HCT116 (cell line): ENCODE measurements at regions not wholly inside any gene's neighbourhood (a gene's known extent, or its start where the extent isn't known, plus 50 kb on each side); places are given as distances from the start of the nearest gene placed in this dataset.

Source experiments
- ATAC-seq: fragments of 200-7000 bp; cut with Tn5 transposase; 2 replicates; pipeline ENCODE4 v1.9.1; 2020; ENCODE audit warnings: mild to moderate bottlenecking, moderate library complexity
- BruUV-seq: library from RNA; stranded (reverse); fragments of 400-500 nt; replicated peaks from 2 replicates; lab custom pipeline; 2021; lab: Mats Ljungman, UMichigan
- CTCF ChIA-PET: fragments of 300-600 bp; sonication (Branson Sonifier 250); formaldehyde crosslinking; loops from one replicate; lab custom pipeline; 2021; ENCODE audit warnings: antibody characterized with exemption; lab: Charles Lee
- POLR2A ChIA-PET: fragments of 300-600, 350-600 bp; sonication (Branson Sonifier 250); formaldehyde crosslinking; loops from one replicate; lab custom pipeline; 2021; ENCODE audit warnings: antibody characterized with exemption; lab: Charles Lee
- RAD21 ChIA-PET, 2 experiments: fragments of 300-600 bp; sonication (Branson Sonifier 250); formaldehyde crosslinking; loops; one replicate each; lab custom pipeline; 2023; ENCODE audit warnings: low total read pairs in 2 of 2; ENCODE audit not compliant: uncharacterized antibody in 2 of 2, unreplicated experiment in 2 of 2, low non-redundant PET in 1 of 2; lab: Charles Lee
- DNase-seq: peaks from one replicate; pipeline ENCODE4 v3.0.0-alpha.2; 2010; ENCODE audit warnings: low read depth, low spot score
- H2AFZ ChIP-seq: fragments of 200-600 bp; shearing (Covaris generic), sonication (generic); 2 replicates; pipeline ENCODE4 v1.6.1; 2017; ENCODE audit warnings: low read depth, mixed run types, mixed read lengths, antibody characterized with exemption, low read length; ENCODE audit not compliant: poor library complexity, severe bottlenecking
- H3K27ac ChIP-seq: 2 replicates; pipeline ENCODE4 v1.5.1; 2012; ENCODE audit warnings: low read depth, low read length
- H3K27me3 ChIP-seq: fragments of 200-600 bp; sonication (generic); 2 replicates; pipeline ENCODE4 v1.6.1; 2016; ENCODE audit warnings: mixed run types, low read length, mixed read lengths; ENCODE audit not compliant: insufficient read depth
- H3K36me3 ChIP-seq, 2 experiments: fragments of 200-500 bp in 1 of 2; fragments of 200-600 bp in 1 of 2; sonication (Bioruptor generic) in 1 of 2; sonication (generic) in 1 of 2; 2 replicates each; pipeline versions ENCODE4 v1.5.1 to v1.6.1; 2014 to 2016; ENCODE audit warnings: low read length in 2 of 2, inconsistent platforms in 1 of 2, mixed read lengths in 1 of 2, mixed run types in 1 of 2; ENCODE audit not compliant: insufficient read depth in 2 of 2, control insufficient read depth in 1 of 2
- H3K4me1 ChIP-seq, 2 experiments: fragments of 200-600 bp in 1 of 2; sonication (generic) in 1 of 2; 2 replicates each; pipeline versions ENCODE4 v1.5.1 to v1.6.1; 2012 to 2017; ENCODE audit warnings: low read length in 2 of 2, inconsistent platforms in 1 of 2, mild to moderate bottlenecking in 1 of 2, mixed read lengths in 1 of 2, mixed run types in 1 of 2, moderate library complexity in 1 of 2; ENCODE audit not compliant: insufficient read depth in 2 of 2, control insufficient read depth in 1 of 2
- H3K4me2 ChIP-seq: fragments of 200-600 bp; sonication (generic); 2 replicates; pipeline ENCODE4 v1.6.1; 2017; ENCODE audit warnings: mixed run types, low read length, mixed read lengths
- H3K4me3 ChIP-seq, 2 experiments: fragments of 200-600 bp in 1 of 2; sonication (generic) in 1 of 2; replicated peaks in 1 of 2; 2 replicates each; pipeline ENCODE4 v1.5.1; 2011 to 2016; ENCODE audit warnings: low read length in 2 of 2, control low read depth in 1 of 2, low read depth in 1 of 2, mild to moderate bottlenecking in 1 of 2, mixed read lengths in 1 of 2, mixed run types in 1 of 2
- H3K79me2 ChIP-seq: fragments of 200-600 bp; sonication (generic); 2 replicates; pipeline ENCODE4 v1.6.1; 2017; ENCODE audit warnings: mild to moderate bottlenecking, mixed run types, low read length, moderate library complexity, mixed read lengths; ENCODE audit not compliant: insufficient read depth
- H3K9ac ChIP-seq: fragments of 200-600 bp; sonication (generic); 2 replicates; pipeline ENCODE4 v1.6.1; 2016; ENCODE audit warnings: low read length, mixed read lengths
- H3K9me2 ChIP-seq: fragments of 200-600 bp; sonication (generic), shearing (Covaris generic); 2 replicates; pipeline ENCODE4 v1.6.1; 2017; ENCODE audit warnings: mixed run types, mild to moderate bottlenecking, moderate library complexity; ENCODE audit not compliant: insufficient read depth
- H3K9me3 ChIP-seq, 2 experiments: fragments of 200-500 bp in 1 of 2; fragments of 200-600 bp in 1 of 2; sonication (Bioruptor generic) in 1 of 2; sonication (generic) in 1 of 2; 2 replicates each; pipeline ENCODE4 v1.6.1; 2014 to 2017; ENCODE audit warnings: low read length in 2 of 2, mixed read lengths in 2 of 2, inconsistent platforms in 1 of 2, low read depth in 1 of 2, mild to moderate bottlenecking in 1 of 2, mixed run types in 1 of 2, moderate library complexity in 1 of 2; ENCODE audit not compliant: control insufficient read depth in 1 of 2, insufficient read depth in 1 of 2
- H4K20me1 ChIP-seq: fragments of 200-600 bp; sonication (generic), shearing (Covaris generic); 2 replicates; pipeline ENCODE4 v1.6.1; 2017; ENCODE audit warnings: mixed run types, mild to moderate bottlenecking, moderate library complexity; ENCODE audit not compliant: insufficient read depth
- CBX3 ChIP-seq: IDR thresholded peaks from 2 replicates; pipeline ENCODE4 v1.6.1; 2012; ENCODE audit warnings: low read depth
- CTCF ChIP-seq, 3 experiments: fragments of 200-600 bp in 1 of 3; sonication (generic) in 1 of 3; IDR thresholded peaks in 2 of 3; conservative IDR thresholded peaks in 1 of 3; 2 replicates each; pipeline ENCODE4 v1.5.1; 2012 to 2017; ENCODE audit warnings: low read depth in 2 of 3, low read length in 2 of 3, antibody characterized with exemption in 1 of 3, borderline replicate concordance in 1 of 3, control low read depth in 1 of 3, mild to moderate bottlenecking in 1 of 3, mixed read lengths in 1 of 3, mixed run types in 1 of 3, moderate library complexity in 1 of 3; ENCODE audit not compliant: insufficient read depth in 1 of 3
- EGR1 ChIP-seq: IDR thresholded peaks from 2 replicates; pipeline ENCODE4 v1.6.1; 2012; ENCODE audit warnings: low read depth
- ELF1 ChIP-seq: IDR thresholded peaks from 2 replicates; pipeline ENCODE4 v1.6.1; 2012; ENCODE audit warnings: low read depth, borderline replicate concordance
- EZH2 ChIP-seq: fragments of 200-600 bp; sonication (generic); IDR thresholded peaks from 2 replicates; pipeline ENCODE4 v1.6.1; 2017; ENCODE audit warnings: antibody characterized with exemption, mixed run types
- FOSL1 ChIP-seq: IDR thresholded peaks from 2 replicates; pipeline ENCODE4 v1.6.1; 2012; ENCODE audit warnings: low read depth
- POLR2A ChIP-seq: IDR thresholded peaks from 2 replicates; pipeline ENCODE4 v1.7.0; 2011; ENCODE audit warnings: borderline replicate concordance; ENCODE audit not compliant: insufficient read depth, insufficient read length; ENCODE audit errors: extremely low read depth
- SIN3A ChIP-seq: IDR thresholded peaks from 2 replicates; pipeline ENCODE4 v1.6.1; 2012; ENCODE audit warnings: low read depth
- SP1 ChIP-seq: IDR thresholded peaks from 2 replicates; pipeline ENCODE4 v1.6.1; 2012; ENCODE audit warnings: low read depth
- SRF ChIP-seq: IDR thresholded peaks from 2 replicates; pipeline ENCODE4 v1.6.1; 2012; ENCODE audit warnings: low read depth
- ZBTB33 ChIP-seq: IDR thresholded peaks from 2 replicates; pipeline ENCODE4 v1.6.1; 2011; ENCODE audit warnings: mild to moderate bottlenecking, low read length, moderate library complexity; ENCODE audit not compliant: insufficient replicate concordance; ENCODE audit errors: extremely low read depth
- ZFX ChIP-seq: fragments of 450-650 bp; IDR thresholded peaks from 2 replicates; pipeline ENCODE4 v1.6.1; 2017
- intact Hi-C: fragments of 100-400 bp; cut with micrococcal nuclease; formaldehyde crosslinking; loops from 2 replicates; pipeline ENCODE4 v1.10.0; 2022
- TF ChIP-seq, protein P1 (sequence below): IDR thresholded peaks from 2 replicates; pipeline ENCODE4 v1.6.1; 2012
- TF ChIP-seq, protein P2 (sequence below): IDR thresholded peaks from 2 replicates; pipeline ENCODE4 v1.6.1; 2012

DNA sequence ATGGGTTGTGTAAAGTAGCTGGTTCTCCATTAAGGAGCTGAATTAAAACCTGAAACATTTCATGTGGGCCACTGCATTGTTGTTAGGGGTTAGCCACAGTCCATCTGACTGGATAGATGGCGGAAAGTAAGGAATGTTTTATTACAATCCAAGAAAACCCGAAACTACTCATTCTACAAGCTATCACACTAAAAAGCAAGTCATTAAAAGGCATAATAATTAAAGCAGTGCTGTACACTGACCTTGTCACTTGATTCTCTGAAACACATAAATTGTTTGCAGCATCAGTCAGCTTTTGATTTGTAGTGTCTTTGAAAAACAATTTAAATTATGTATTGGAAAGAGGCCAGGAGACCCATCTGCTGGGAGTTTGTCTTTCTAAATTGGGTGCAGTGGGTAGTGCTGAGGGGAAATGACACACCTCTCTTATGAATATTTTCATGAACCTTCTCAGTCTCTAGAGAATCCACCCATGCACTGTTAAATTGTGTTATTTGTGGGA, 75.7 kb upstream of the ANK2 start:
- H3K4me1 ChIP-seq, result no peaks in the 10 kb centered on the region
- RAD21 ChIA-PET, result no interaction called here
- no peak overlapping the region for H2AFZ ChIP-seq
- POLR2A ChIA-PET, result no interaction called here
- no peak for ATAC-seq
- H3K9me3 ChIP-seq, result no peaks in the 10 kb centered on the region
- intact Hi-C loops, result no loop called here
- H3K36me3 ChIP-seq, result no peaks in the 10 kb centered on the region
- no peaks in the 10 kb centered on the region for H3K79me2 ChIP-seq
- no peak overlapping the region for H3K27ac ChIP-seq
- H4K20me1 ChIP-seq, result no peaks in the 10 kb centered on the region
- CTCF ChIA-PET, result interaction anchor here (1.0 kb wide), 1 partner anchor 22 kb away, joined by 3 read pairs; no protein-coding TSS in a partner anchor
- TF ChIP-seq, protein P1, sequence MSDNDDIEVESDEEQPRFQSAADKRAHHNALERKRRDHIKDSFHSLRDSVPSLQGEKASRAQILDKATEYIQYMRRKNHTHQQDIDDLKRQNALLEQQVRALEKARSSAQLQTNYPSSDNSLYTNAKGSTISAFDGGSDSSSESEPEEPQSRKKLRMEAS, result no peak
- TF ChIP-seq, all 23 proteins: peak for 0
- no peaks in the 10 kb centered on the region for H3K27me3 ChIP-seq
- no peaks in the 10 kb centered on the region for H3K9me2 ChIP-seq
- no peak for DNase-seq
- no TSS peak for BruUV-seq
- H3K4me2 ChIP-seq, result no peak overlapping the region
- H3K9ac ChIP-seq, result no peak overlapping the region
- no peak overlapping the region for H3K4me3 ChIP-seq

GRCh38 chr4:112975567-112976355, 73.7 kb upstream of the ANK2 start:
- DNase-seq, result no peak
- Histone ChIP-seq H3K9ac (no peak overlapping the region), H4K20me1 (no peaks in the 10 kb centered on the region), H3K27me3 (no peaks in the 10 kb centered on the region), H3K4me3 (no peak overlapping the region), H3K36me3 (no peaks in the 10 kb centered on the region), H3K4me1 (no peaks in the 10 kb centered on the region), H3K9me3 (no peaks in the 10 kb centered on the region), H2AFZ (no peak overlapping the region), H3K79me2 (no peaks in the 10 kb centered on the region), H3K27ac (no peak overlapping the region), H3K9me2 (no peaks in the 10 kb centered on the region), H3K4me2 (no peak overlapping the region)
- no TSS peak for BruUV-seq
- CTCF ChIA-PET, result interaction anchor here (0.7 to 0.8 kb wide), 2 partner anchors 24 to 1752 kb away, joined by 3 read pairs; no protein-coding TSS in a partner anchor
- ATAC-seq, result no peak
- POLR2A ChIA-PET, result no interaction called here
- intact Hi-C loops, result no loop called here
- RAD21 ChIA-PET, result interaction anchor here in 1 of 2 experiments (0.7 kb wide), 1 partner anchor 116 kb away, joined by 3 read pairs; no protein-coding TSS in a partner anchor
- TF ChIP-seq EZH2 (no peak), FOSL1 (no peak), ZBTB33 (no peak), POLR2A (no peak), ZFX (no peak), SP1 (no peak), EGR1 (no peak), CTCF (IDR thresholded peaks at IDR 0.05 in 2 of 3, conservative IDR thresholded peaks at IDR 0.05 in 1 of 3; ENCODE audit: borderline replicate concordance in 1 of 3, insufficient read depth in 1 of 3, low read depth in 2 of 3, low read length in 2 of 3) (no peak), SRF (no peak), CBX3 (no peak), SIN3A (no peak), ELF1 (no peak)
- TF ChIP-seq, protein P1, result no peak
- TF ChIP-seq, protein P2, sequence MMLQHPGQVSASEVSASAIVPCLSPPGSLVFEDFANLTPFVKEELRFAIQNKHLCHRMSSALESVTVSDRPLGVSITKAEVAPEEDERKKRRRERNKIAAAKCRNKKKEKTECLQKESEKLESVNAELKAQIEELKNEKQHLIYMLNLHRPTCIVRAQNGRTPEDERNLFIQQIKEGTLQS, result no peak
